ENCODE measurements at regions not wholly inside any gene's neighbourhood (a gene's known extent, or its start where the extent isn't known, plus 50 kb on each side); places are given as distances from the start of the nearest gene placed in this dataset.

- TF ChIP-seq CTCF (IDR thresholded peaks at IDR 0.05; ENCODE audit: low read length): no peak
- no peak for TF ChIP-seq EZH2phosphoT487 (IDR thresholded peaks at IDR 0.05; ENCODE audit: low read length)
These were observed 550.3 kb upstream of the CPEB2 start for GRCh38 chr4:14452001-14452400.

All from MM.1S (cell line).